Mucosa of descending colon (tissue), 3 donors: ENCODE measurements at regions not wholly inside any gene's neighbourhood (a gene's known extent, or its start where the extent isn't known, plus 50 kb on each side); places are given as distances from the start of the nearest gene placed in this dataset.
"Not testable (repeated sequence)": the region's sequence is repeated elsewhere in the genome, so short reads cannot be mapped to it uniquely, and the experiment has no call there.

Source experiments
- ATAC-seq: fragments of 200-7000 bp; cut with Tn5 transposase; one replicate; pipeline ENCODE4 v1.9.1; 2020; ENCODE audit warnings: mild to moderate bottlenecking, moderate library complexity
- DNase-seq, 3 donors: peaks; one replicate each; pipeline ENCODE4 v3.0.0-alpha.2; 2020
- H3K36me3 ChIP-seq: fragments of 200-600 bp; one replicate; pipeline ENCODE4 v1.8.0; 2021; ENCODE audit warnings: low read depth, mild to moderate bottlenecking
- H3K4me1 ChIP-seq: fragments of 200-600 bp; one replicate; pipeline ENCODE4 v1.8.0; 2021; ENCODE audit warnings: low read depth, mild to moderate bottlenecking
- H3K4me3 ChIP-seq: fragments of 200-600 bp; one replicate; pipeline ENCODE4 v1.8.0; 2021; ENCODE audit warnings: mild to moderate bottlenecking
- H3K9me3 ChIP-seq: fragments of 200-600 bp; one replicate; pipeline ENCODE4 v1.8.0; 2021; ENCODE audit warnings: mild to moderate bottlenecking
- intact Hi-C, 2 donors: fragments of 100-400 bp; cut with DNase I in 1 of 2; cut with micrococcal nuclease in 1 of 2; formaldehyde crosslinking; loops; one replicate each; pipeline versions ENCODE4 v1.11.0 to v1.11.1; 2022; cut with DNase I, micrococcal nuclease
- TF ChIP-seq, protein P1 (sequence below): fragments of 200-600 bp; IDR thresholded peaks from one replicate; pipeline ENCODE4 v1.8.0; 2022; ENCODE audit warnings: antibody characterized with exemption, mild to moderate bottlenecking
- donor health status: DM: no; HTN: no; CAD: no; lungs with moderate emphysema.
- donor health status: DM: no; HTN: no; CAD: no.
- donor health status: DM: no; HTN: yes; CAD: no.

DNA sequence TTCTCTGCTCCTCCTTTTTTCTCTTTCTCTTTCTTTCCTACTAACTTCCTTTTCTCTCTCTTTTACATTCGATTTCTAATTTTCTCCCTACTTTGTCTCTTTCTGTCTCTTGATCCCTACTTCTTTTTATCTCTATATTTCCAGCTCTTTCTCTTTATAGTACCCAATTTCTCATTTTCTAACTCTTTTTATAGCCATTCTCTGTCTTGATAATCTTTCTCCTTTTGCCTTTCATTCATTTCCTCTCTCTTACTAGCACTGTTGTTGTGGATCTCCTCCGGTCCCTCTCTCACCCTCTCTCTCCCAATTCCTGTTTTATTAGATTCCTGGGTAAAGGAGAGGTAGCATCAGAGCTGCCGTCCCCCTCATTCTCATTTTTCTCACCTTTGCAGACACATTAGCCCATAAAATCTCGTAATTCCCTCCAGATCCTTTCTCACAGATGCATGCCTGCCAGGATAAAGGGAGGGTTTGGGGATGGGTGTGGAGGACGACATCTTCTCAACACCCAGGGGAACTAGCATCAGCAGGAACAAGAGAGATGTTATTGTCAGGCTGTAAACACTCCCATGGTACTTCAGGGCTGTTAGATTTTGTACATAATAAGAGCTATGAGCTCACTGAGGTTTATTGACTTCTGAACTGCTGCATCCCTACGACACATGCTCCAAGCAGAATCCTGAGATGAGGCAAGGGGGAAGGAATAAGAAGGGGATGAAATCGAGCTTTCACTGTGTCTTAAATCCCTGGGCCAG lies 159.0 kb upstream of the GALNT2 start:
- no peak overlapping the region for H3K4me3 ChIP-seq
- H3K4me1 ChIP-seq, result no peaks in the 10 kb centered on the region
- TF ChIP-seq, protein P1, sequence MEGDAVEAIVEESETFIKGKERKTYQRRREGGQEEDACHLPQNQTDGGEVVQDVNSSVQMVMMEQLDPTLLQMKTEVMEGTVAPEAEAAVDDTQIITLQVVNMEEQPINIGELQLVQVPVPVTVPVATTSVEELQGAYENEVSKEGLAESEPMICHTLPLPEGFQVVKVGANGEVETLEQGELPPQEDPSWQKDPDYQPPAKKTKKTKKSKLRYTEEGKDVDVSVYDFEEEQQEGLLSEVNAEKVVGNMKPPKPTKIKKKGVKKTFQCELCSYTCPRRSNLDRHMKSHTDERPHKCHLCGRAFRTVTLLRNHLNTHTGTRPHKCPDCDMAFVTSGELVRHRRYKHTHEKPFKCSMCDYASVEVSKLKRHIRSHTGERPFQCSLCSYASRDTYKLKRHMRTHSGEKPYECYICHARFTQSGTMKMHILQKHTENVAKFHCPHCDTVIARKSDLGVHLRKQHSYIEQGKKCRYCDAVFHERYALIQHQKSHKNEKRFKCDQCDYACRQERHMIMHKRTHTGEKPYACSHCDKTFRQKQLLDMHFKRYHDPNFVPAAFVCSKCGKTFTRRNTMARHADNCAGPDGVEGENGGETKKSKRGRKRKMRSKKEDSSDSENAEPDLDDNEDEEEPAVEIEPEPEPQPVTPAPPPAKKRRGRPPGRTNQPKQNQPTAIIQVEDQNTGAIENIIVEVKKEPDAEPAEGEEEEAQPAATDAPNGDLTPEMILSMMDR, result no peak
- no peak for DNase-seq
- ATAC-seq, result no peak
- no peaks in the 10 kb centered on the region for H3K36me3 ChIP-seq
- H3K9me3 ChIP-seq, result no peaks in the 10 kb centered on the region
- intact Hi-C loops, result no loop called here

DNA sequence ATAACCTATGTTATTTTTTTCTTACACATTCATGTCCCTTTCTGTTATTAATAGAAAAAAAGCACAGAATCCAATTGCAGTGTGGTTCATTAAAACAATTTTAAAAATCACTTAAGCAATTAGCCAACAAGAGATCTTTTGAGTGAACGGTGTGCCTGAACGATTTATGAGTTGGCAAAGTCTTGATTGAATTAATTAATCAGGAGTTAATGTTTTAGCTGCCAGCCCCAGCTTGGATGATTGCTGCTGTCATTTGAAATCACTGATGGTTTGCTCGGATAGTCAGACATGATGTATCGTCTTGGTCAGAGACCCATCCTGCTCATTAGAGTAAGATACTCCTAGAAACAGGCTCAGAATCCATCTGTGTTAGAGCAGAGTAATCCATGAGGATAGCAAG lies 158.3 kb upstream of the GALNT2 start:
- H3K9me3 ChIP-seq, result no peaks in the 10 kb centered on the region
- no peaks in the 10 kb centered on the region for H3K4me1 ChIP-seq
- DNase-seq (no peak), ATAC-seq (no peak)
- no peak overlapping the region for H3K4me3 ChIP-seq
- no peaks in the 10 kb centered on the region for H3K36me3 ChIP-seq
- intact Hi-C loops, result no loop called here
- TF ChIP-seq, protein P1, result no peak

DNA sequence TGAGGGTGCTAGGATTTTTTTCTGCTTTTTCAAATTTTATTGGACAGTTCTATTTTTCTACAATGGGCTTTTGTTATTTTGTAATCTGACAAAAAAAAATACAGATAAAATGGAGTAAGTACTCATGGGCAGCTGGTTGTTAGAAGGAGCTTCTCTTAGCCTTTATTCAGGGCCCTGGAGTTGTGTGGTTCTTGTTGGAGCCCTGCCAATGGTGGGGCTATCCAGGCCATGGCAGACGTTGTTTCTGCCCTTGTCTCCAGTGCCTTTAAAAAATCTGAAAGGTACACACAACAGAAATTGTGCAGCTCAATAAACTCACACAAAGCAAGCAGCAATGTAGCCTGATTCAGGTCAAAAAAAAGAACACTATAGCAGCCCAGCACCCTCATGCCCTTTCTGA lies 153.5 kb upstream of the GALNT2 start:
- Histone ChIP-seq H3K9me3 (no peaks in the 10 kb centered on the region), H3K4me1 (no peaks in the 10 kb centered on the region), H3K36me3 (no peaks in the 10 kb centered on the region), H3K4me3 (no peak overlapping the region)
- ATAC-seq (no peak), DNase-seq (no peak)
- intact Hi-C loops, result no loop called here
- TF ChIP-seq, protein P1, result no peak

DNA sequence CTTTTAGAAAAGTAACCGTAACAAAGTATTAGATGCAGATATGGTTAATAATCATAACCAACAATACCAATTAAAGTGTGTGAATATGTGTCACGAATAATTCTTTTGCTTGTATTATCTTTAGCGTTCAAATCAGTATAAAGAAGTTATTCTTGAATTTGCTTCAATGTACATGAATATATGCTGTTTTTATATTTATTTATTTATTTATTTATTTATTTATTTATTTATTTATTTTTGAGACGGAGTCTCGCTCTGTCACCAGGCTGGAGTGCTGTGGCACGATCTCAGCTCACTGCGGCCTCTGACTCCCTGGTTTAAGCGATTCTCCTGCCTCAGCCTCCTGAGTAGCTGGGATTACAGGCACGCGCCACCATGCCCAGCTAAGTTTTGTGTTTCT lies 147.6 kb upstream of the GALNT2 start:
- H3K36me3 ChIP-seq, ATAC-seq, intact Hi-C loops, H3K4me1 ChIP-seq, H3K9me3 ChIP-seq, DNase-seq, H3K4me3 ChIP-seq: not testable (repeated sequence)

DNA sequence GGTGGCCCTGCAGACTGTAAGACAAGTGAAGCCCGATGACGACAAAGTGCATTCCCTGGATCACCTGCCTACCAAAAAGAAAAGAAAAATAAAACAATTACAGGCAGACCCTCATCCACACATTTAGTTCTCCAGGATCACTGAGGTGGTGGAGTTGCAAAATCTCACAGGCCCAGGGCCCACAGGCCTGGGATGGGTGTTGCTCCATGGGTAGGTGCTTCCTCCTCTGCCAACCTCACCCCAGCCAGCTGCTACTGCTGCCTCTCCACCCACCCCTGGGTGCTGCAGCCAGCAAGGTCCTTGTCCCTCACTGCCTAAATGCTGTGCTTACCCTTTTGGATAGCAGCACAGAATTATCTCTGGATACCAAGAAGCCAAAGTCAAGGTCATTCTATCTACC lies 146.4 kb upstream of the GALNT2 start:
- intact Hi-C loops, result no loop called here
- TF ChIP-seq, protein P1, result no peak

DNA sequence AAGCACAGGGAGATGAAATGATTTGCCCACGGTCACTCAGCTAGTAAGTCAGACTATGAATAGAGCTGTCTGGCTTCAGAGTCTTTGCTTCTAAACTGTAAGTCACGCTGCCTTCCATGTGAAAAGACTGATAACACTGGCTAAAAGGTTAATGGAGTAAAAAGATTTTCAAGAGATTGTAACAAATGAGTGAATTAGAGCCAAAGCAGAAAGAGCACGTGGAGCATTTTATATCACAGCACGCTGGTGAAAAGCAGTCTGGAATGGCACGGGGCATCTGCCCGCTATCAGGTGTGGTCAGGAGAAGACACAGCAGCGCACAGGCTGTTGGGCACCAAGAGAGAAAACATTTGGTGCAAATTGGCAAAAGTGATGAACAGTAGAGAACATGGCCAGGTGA lies 144.8 kb upstream of the GALNT2 start:
- DNase-seq (no peak), ATAC-seq (no peak)
- TF ChIP-seq, protein P1, result no peak
- no peaks in the 10 kb centered on the region for H3K36me3 ChIP-seq
- no peak overlapping the region for H3K4me3 ChIP-seq
- no peaks in the 10 kb centered on the region for H3K4me1 ChIP-seq
- no peaks in the 10 kb centered on the region for H3K9me3 ChIP-seq
- intact Hi-C loops, result no loop called here

More for the DNA sequence above, 146.4 kb upstream of the GALNT2 start:
- no peak for ATAC-seq
- no peak for DNase-seq
- no peaks in the 10 kb centered on the region for H3K9me3 ChIP-seq
- no peak overlapping the region for H3K4me3 ChIP-seq
- no peaks in the 10 kb centered on the region for H3K4me1 ChIP-seq
- H3K36me3 ChIP-seq, result no peaks in the 10 kb centered on the region
